Spleen (tissue), 7 donors: ENCODE measurements at regions not wholly inside any gene's neighbourhood (a gene's known extent, or its start where the extent isn't known, plus 50 kb on each side); places are given as distances from the start of the nearest gene placed in this dataset.

Experiments used
- CTCF ChIP-seq, 11 experiments: fragments of 200-600 bp in 7 of 11; fragments of 450-650 bp in 4 of 11; sonication (generic) in 4 of 11; IDR thresholded peaks in 8 of 11; conservative IDR thresholded peaks in 3 of 11; 1 replicate in 7 of 11; 2 replicates in 4 of 11; pipeline versions ENCODE4 v1.4.0 to v1.8.0; 2016 to 2021; ENCODE audit warnings: antibody characterized with exemption in 11 of 11, inconsistent platforms in 4 of 11, mild to moderate bottlenecking in 1 of 11
- POLR2A ChIP-seq, 3 donors: fragments of 450-650 bp; IDR thresholded peaks; one replicate each; pipeline ENCODE4 v1.5.1; 2017; ENCODE audit warnings: antibody characterized with exemption in 3 of 3, mild to moderate bottlenecking in 1 of 3
- donor health status: DM: no; HTN: no; CAD: no; lungs with moderate emphysema.
- donor health status: DM: no; HTN: no; CAD: no.
- donor health status: DM: no; HTN: no; CAD: no.

GRCh38 chr2:155770516-155770915, 562.0 kb downstream of the NR4A2 start:
- no peak for TF ChIP-seq CTCF (IDR thresholded peaks at IDR 0.05 in 8 of 11, conservative IDR thresholded peaks at IDR 0.05 in 3 of 11)
- TF ChIP-seq POLR2A (IDR thresholded peaks at IDR 0.05) = no peak
